Activated CD4-positive, CD25-positive, alpha-beta regulatory T cell treated with anti-CD3 and anti-CD28 coated beads, Interleukin-2, amount 50 U/mL, for 72 hours (primary cell): ENCODE measurements at regions not wholly inside any gene's neighbourhood (a gene's known extent, or its start where the extent isn't known, plus 50 kb on each side); places are given as distances from the start of the nearest gene placed in this dataset.

Experiments used
- DNase-seq: peaks from one replicate; pipeline ENCODE4 v3.0.0; 2021

- DNase-seq: no peak
Measured at GRCh38 chr16:26189536-26189935, 497.8 kb downstream of the HS3ST4 start.

- DNase-seq: no peak
Measured at GRCh38 chr16:26194526-26194925, 502.8 kb downstream of the HS3ST4 start.

- no peak for DNase-seq
Measured at GRCh38 chr16:26195225-26195624, 503.5 kb downstream of the HS3ST4 start.

- no peak for DNase-seq
Measured at GRCh38 chr16:26196310-26196709, 504.6 kb downstream of the HS3ST4 start.

- no peak for DNase-seq
Measured at GRCh38 chr16:26196802-26197201, 505.0 kb downstream of the HS3ST4 start.

- DNase-seq: no peak
Measured at GRCh38 chr16:26197707-26198106, 505.9 kb downstream of the HS3ST4 start.

GRCh38 chr16:26198221-26198620 lies 506.5 kb downstream of the HS3ST4 start:
- DNase-seq: no peak

GRCh38 chr16:26204138-26204537 lies 512.4 kb downstream of the HS3ST4 start:
- no peak for DNase-seq

GRCh38 chr16:26211542-26211941 lies 519.8 kb downstream of the HS3ST4 start:
- DNase-seq: no peak

- no peak for DNase-seq
Measured at GRCh38 chr16:26212599-26212998, 520.8 kb downstream of the HS3ST4 start.

- DNase-seq: no peak
Measured at GRCh38 chr16:26214581-26215174, 522.9 kb downstream of the HS3ST4 start.

- no peak for DNase-seq
Measured at GRCh38 chr16:26220894-26221293, 529.1 kb downstream of the HS3ST4 start.

GRCh38 chr16:26231647-26232046 lies 539.9 kb downstream of the HS3ST4 start:
- DNase-seq: no peak

- no peak for DNase-seq
Measured at GRCh38 chr16:26240807-26241206, 549.0 kb downstream of the HS3ST4 start.

- no peak for DNase-seq
Measured at GRCh38 chr16:26247063-26247462, 555.3 kb downstream of the HS3ST4 start.

- no peak for DNase-seq
Measured at GRCh38 chr16:26252598-26252997, 560.8 kb downstream of the HS3ST4 start.

- DNase-seq: no peak
Measured at GRCh38 chr16:26261621-26262020, 569.9 kb downstream of the HS3ST4 start.

- DNase-seq: no peak
Measured at GRCh38 chr16:26263406-26263805, 571.6 kb downstream of the HS3ST4 start.

GRCh38 chr16:26267641-26268040 lies 575.9 kb downstream of the HS3ST4 start:
- no peak for DNase-seq

GRCh38 chr16:26269673-26270072 lies 577.9 kb downstream of the HS3ST4 start:
- no peak for DNase-seq

- DNase-seq: no peak
Measured at GRCh38 chr16:26273607-26274006, 581.8 kb downstream of the HS3ST4 start.

- DNase-seq: no peak
Measured at GRCh38 chr16:26275021-26275590, 583.3 kb downstream of the HS3ST4 start.

GRCh38 chr16:26276289-26276688 lies 584.5 kb downstream of the HS3ST4 start:
- no peak for DNase-seq

GRCh38 chr16:26281381-26282110 lies 589.8 kb downstream of the HS3ST4 start:
- no peak for DNase-seq
